HepG2 (cell line): ENCODE measurements at regions not wholly inside any gene's neighbourhood (a gene's known extent, or its start where the extent isn't known, plus 50 kb on each side); places are given as distances from the start of the nearest gene placed in this dataset.

Source experiments
- ATAC-seq: fragments of 200-7000 bp; cut with Tn5 transposase; 3 replicates; pipeline ENCODE4 v1.9.1; 2020; ENCODE audit warnings: mild to moderate bottlenecking, moderate library complexity
- BruUV-seq: library from RNA; stranded (reverse); fragments of 400-500 nt; replicated peaks from 2 replicates; lab custom pipeline; 2021; lab: Mats Ljungman, UMichigan
- CTCF ChIA-PET: fragments of 300-600 bp; formaldehyde crosslinking; extraction: SDS; loops from one replicate; lab custom pipeline; 2021; ENCODE audit warnings: low total read pairs, inconsistent platforms, low intra/inter-chr PET ratio; lab: Yijun Ruan, JAX
- POLR2A ChIA-PET: fragments of 350-600 bp; sonication (Branson Sonifier 250); formaldehyde crosslinking; loops from one replicate; lab custom pipeline; 2020; ENCODE audit warnings: antibody characterized with exemption, inconsistent platforms; lab: Yijun Ruan, JAX
- DNase-seq: peaks from one replicate; pipeline ENCODE4 v3.0.0-alpha.2; 2015; ENCODE audit warnings: low spot score
- FAIRE-seq: peaks from 3 replicates; lab custom pipeline; 2011; peaks lifted over from hg19 to GRCh38; lab: Jason Lieb, UNC
- H2AFZ ChIP-seq: one replicate; pipeline ENCODE4 v1.6.1; 2011; ENCODE audit warnings: low read length, inconsistent platforms
- H3K27ac ChIP-seq: fragments of 300-600 bp; 3 replicates; pipeline ENCODE4 v1.8.0; 2011; ENCODE audit warnings: mixed run types, mild to moderate bottlenecking, mixed read lengths, low read length, inconsistent platforms; ENCODE audit not compliant: insufficient read depth; ENCODE audit errors: extremely low read length
- H3K27me3 ChIP-seq, 2 experiments: fragments of 200-600 bp in 1 of 2; 2 replicates in 1 of 2; 3 replicates in 1 of 2; pipeline versions ENCODE4 v1.6.0 to v1.8.0; 2011; ENCODE audit warnings: low read length in 2 of 2, mild to moderate bottlenecking in 2 of 2, moderate library complexity in 2 of 2, inconsistent platforms in 1 of 2; ENCODE audit not compliant: insufficient read depth in 2 of 2, control insufficient read depth in 1 of 2
- H3K36me3 ChIP-seq, 2 experiments: fragments of 200-600 bp in 1 of 2; replicated peaks in 1 of 2; 2 replicates in 1 of 2; 3 replicates in 1 of 2; pipeline versions ENCODE4 v1.5.1 to v1.8.0; 2011; ENCODE audit warnings: low read length in 2 of 2, inconsistent platforms in 1 of 2; ENCODE audit not compliant: insufficient read depth in 2 of 2, control insufficient read depth in 1 of 2
- H3K4me1 ChIP-seq: 2 replicates; pipeline ENCODE4 v1.5.1; 2012; ENCODE audit warnings: low read length, inconsistent platforms; ENCODE audit not compliant: insufficient read depth
- H3K4me2 ChIP-seq: 2 replicates; pipeline ENCODE4 v1.6.0; 2011; ENCODE audit warnings: low read depth, low read length, inconsistent platforms
- H3K4me3 ChIP-seq, 3 experiments: fragments of 200-600 bp in 1 of 3; sonication (generic), shearing (Covaris generic) in 1 of 3; replicated peaks in 1 of 3; 2 replicates each; pipeline ENCODE4 v1.5.1; 2011 to 2016; ENCODE audit warnings: low read length in 3 of 3, inconsistent platforms in 2 of 3, low read depth in 2 of 3, mild to moderate bottlenecking in 2 of 3, control low read depth in 1 of 3, mixed read lengths in 1 of 3; ENCODE audit not compliant: insufficient read depth in 1 of 3
- H3K79me2 ChIP-seq: one replicate; pipeline ENCODE4 v1.6.1; 2011; ENCODE audit warnings: low read length, inconsistent platforms; ENCODE audit not compliant: insufficient read depth
- H3K9ac ChIP-seq: 2 replicates; pipeline ENCODE4 v1.6.0; 2011; ENCODE audit warnings: mild to moderate bottlenecking, low read depth, low read length, inconsistent platforms; ENCODE audit not compliant: insufficient read depth
- H3K9me3 ChIP-seq: 2 replicates; pipeline ENCODE4 v1.5.1; 2012; ENCODE audit warnings: mild to moderate bottlenecking, low read length
- H4K20me1 ChIP-seq: 2 replicates; pipeline ENCODE4 v1.6.0; 2011; ENCODE audit warnings: inconsistent platforms, mild to moderate bottlenecking, low read length, moderate library complexity; ENCODE audit not compliant: insufficient read depth
- BHLHE40 ChIP-seq: IDR thresholded peaks from 2 replicates; pipeline ENCODE4 v1.6.1; 2011; ENCODE audit warnings: low read length, improper control_type of control experiment
- SKI ChIP-seq: fragments of 450-650 bp; IDR thresholded peaks from one replicate; pipeline ENCODE4 v1.6.1; 2018; ENCODE audit warnings: mild to moderate bottlenecking; ENCODE audit not compliant: partially characterized antibody
- TBP ChIP-seq: sonication (generic); formaldehyde crosslinking; IDR thresholded peaks from 2 replicates; pipeline ENCODE4 v1.5.0; 2020; ENCODE audit warnings: missing genetic modification reagents
- WGBS: methylation state at CpG from one replicate; pipeline ENCODE4 v1.1.6; 2017; ENCODE audit warnings: low lambda C conversion rate; 5-methylcytosine and 5-hydroxymethylcytosine counted together
- in situ Hi-C: cut with HindIII; loops from 2 replicates; pipeline ENCODE4 v1.10.0; 2017; ENCODE audit warnings: low pct_unique_long_range_greater_than_20kb; ENCODE audit not compliant: extremely low pct_ligation_motif_present
- intact Hi-C: fragments of 100-400 bp; cut with micrococcal nuclease; formaldehyde crosslinking; loops from one replicate; pipeline ENCODE4 v1.10.0; 2022; ENCODE audit not compliant: unreplicated experiment
- TF ChIP-seq, protein P1 (sequence below): fragments of 450-650 bp; IDR thresholded peaks from 2 replicates; pipeline ENCODE4 v1.6.1; 2016
- TF ChIP-seq, protein P2 (sequence below): fragments of 450-650 bp; IDR thresholded peaks from 2 replicates; pipeline ENCODE4 v1.6.1; 2017; ENCODE audit warnings: mild to moderate bottlenecking

DNA sequence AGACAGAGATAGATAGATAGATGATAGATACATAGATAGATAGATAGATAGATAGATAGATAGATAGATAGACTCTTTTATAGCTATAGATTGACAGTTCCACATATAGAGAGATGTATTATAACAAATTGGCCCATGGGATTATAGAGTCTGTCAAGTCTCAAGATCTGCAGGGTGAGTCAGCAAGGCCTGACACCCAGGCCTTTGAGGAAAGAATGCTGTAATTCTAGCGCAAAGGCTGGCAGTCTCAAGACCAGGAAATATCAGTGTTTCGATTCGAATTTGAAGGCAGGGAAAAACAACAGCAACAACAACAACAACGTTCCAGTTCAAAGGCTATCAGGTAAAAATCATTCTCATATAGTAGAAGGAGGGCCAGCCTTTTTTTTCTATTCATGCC lies 339.2 kb upstream of the CDH9 start:
- no peak for TF ChIP-seq SKI
- no peak for TF ChIP-seq BHLHE40
- no peak for TF ChIP-seq TBP
- no peaks in the 10 kb centered on the region for H3K79me2 ChIP-seq
- intact Hi-C loops (no loop called here), in situ Hi-C loops (no loop called here)
- H2AFZ ChIP-seq, result no peak overlapping the region
- ChIA-PET CTCF (no interaction called here), POLR2A (no interaction called here)
- H3K36me3 ChIP-seq, result no peaks in the 10 kb centered on the region
- no peaks in the 10 kb centered on the region for H4K20me1 ChIP-seq
- no peaks in the 10 kb centered on the region for H3K4me1 ChIP-seq
- H3K27me3 ChIP-seq, result no peaks in the 10 kb centered on the region
- DNase-seq, result no peak
- no peak overlapping the region for H3K4me2 ChIP-seq
- no peak overlapping the region for H3K4me3 ChIP-seq
- H3K9me3 ChIP-seq, result no peaks in the 10 kb centered on the region
- no peak for ATAC-seq
- WGBS, result 25% methylated on average over 4 of the region's 4 CpGs
- H3K9ac ChIP-seq, result no peak overlapping the region
- no peak for FAIRE-seq
- H3K27ac ChIP-seq, result no peak overlapping the region
- no TSS peak for BruUV-seq

GRCh38 chr5:27353970-27354369 lies 315.6 kb upstream of the CDH9 start:
- no peaks in the 10 kb centered on the region for H3K9me3 ChIP-seq
- H3K36me3 ChIP-seq, result no peaks in the 10 kb centered on the region
- WGBS, result 0% methylated on average over 5 of the region's 6 CpGs
- H4K20me1 ChIP-seq, result no peaks in the 10 kb centered on the region
- H3K4me3 ChIP-seq, result no peak overlapping the region
- POLR2A ChIA-PET, result no interaction called here
- H3K9ac ChIP-seq, result no peak overlapping the region
- intact Hi-C loops, result no loop called here
- H3K79me2 ChIP-seq, result no peaks in the 10 kb centered on the region
- H2AFZ ChIP-seq, result no peak overlapping the region
- CTCF ChIA-PET, result no interaction called here
- no peak overlapping the region for H3K27ac ChIP-seq
- ATAC-seq (no peak), FAIRE-seq (no peak), DNase-seq (no peak)
- H3K27me3 ChIP-seq, result no peaks in the 10 kb centered on the region
- no TSS peak for BruUV-seq
- no peaks in the 10 kb centered on the region for H3K4me1 ChIP-seq
- no peak overlapping the region for H3K4me2 ChIP-seq
- TF ChIP-seq, protein P1, sequence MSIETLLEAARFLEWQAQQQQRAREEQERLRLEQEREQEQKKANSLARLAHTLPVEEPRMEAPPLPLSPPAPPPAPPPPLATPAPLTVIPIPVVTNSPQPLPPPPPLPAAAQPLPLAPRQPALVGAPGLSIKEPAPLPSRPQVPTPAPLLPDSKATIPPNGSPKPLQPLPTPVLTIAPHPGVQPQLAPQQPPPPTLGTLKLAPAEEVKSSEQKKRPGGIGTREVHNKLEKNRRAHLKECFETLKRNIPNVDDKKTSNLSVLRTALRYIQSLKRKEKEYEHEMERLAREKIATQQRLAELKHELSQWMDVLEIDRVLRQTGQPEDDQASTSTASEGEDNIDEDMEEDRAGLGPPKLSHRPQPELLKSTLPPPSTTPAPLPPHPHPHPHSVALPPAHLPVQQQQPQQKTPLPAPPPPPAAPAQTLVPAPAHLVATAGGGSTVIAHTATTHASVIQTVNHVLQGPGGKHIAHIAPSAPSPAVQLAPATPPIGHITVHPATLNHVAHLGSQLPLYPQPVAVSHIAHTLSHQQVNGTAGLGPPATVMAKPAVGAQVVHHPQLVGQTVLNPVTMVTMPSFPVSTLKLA, result peak; percentile 93
- TF ChIP-seq, protein P2, sequence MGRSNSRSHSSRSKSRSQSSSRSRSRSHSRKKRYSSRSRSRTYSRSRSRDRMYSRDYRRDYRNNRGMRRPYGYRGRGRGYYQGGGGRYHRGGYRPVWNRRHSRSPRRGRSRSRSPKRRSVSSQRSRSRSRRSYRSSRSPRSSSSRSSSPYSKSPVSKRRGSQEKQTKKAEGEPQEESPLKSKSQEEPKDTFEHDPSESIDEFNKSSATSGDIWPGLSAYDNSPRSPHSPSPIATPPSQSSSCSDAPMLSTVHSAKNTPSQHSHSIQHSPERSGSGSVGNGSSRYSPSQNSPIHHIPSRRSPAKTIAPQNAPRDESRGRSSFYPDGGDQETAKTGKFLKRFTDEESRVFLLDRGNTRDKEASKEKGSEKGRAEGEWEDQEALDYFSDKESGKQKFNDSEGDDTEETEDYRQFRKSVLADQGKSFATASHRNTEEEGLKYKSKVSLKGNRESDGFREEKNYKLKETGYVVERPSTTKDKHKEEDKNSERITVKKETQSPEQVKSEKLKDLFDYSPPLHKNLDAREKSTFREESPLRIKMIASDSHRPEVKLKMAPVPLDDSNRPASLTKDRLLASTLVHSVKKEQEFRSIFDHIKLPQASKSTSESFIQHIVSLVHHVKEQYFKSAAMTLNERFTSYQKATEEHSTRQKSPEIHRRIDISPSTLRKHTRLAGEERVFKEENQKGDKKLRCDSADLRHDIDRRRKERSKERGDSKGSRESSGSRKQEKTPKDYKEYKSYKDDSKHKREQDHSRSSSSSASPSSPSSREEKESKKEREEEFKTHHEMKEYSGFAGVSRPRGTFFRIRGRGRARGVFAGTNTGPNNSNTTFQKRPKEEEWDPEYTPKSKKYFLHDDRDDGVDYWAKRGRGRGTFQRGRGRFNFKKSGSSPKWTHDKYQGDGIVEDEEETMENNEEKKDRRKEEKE, result no peak
- in situ Hi-C loops, result no loop called here
